Heart left ventricle (tissue), 16 donors: ENCODE measurements at regions not wholly inside any gene's neighbourhood (a gene's known extent, or its start where the extent isn't known, plus 50 kb on each side); places are given as distances from the start of the nearest gene placed in this dataset.

ENCODE experiments used
- ATAC-seq, 4 donors: fragments of 200-7000 bp; cut with Tn5 transposase; one replicate each; pipeline ENCODE4 v1.9.1; 2020 to 2022; ENCODE audit warnings: moderate library complexity in 4 of 4, mild to moderate bottlenecking in 3 of 4, moderate number of reproducible peaks in 1 of 4
- DNase-seq, 5 donors: peaks; one replicate each; pipeline ENCODE4 v3.0.0-alpha.2; 2020
- H3K27ac ChIP-seq, 12 donors: fragments of 200-600 bp; sonication (generic) in 4 of 12; one replicate each; pipeline versions ENCODE4 v1.5.0 to v1.8.0; 2016 to 2022; ENCODE audit warnings: mild to moderate bottlenecking in 2 of 12
- H3K27me3 ChIP-seq, 9 donors: fragments of 200-600 bp; sonication (generic) in 2 of 9; one replicate each; pipeline versions ENCODE4 v1.5.1 to v1.8.0; 2016 to 2022; ENCODE audit warnings: mild to moderate bottlenecking in 3 of 9
- H3K36me3 ChIP-seq, 9 donors: fragments of 200-600 bp; sonication (generic) in 2 of 9; one replicate each; pipeline versions ENCODE4 v1.5.0 to v1.8.0; 2018 to 2022; ENCODE audit warnings: mild to moderate bottlenecking in 2 of 9
- H3K4me1 ChIP-seq, 12 donors: fragments of 200-600 bp; sonication (generic) in 4 of 12; one replicate each; pipeline versions ENCODE4 v1.5.0 to v1.8.0; 2016 to 2022; ENCODE audit warnings: mild to moderate bottlenecking in 3 of 12
- H3K4me3 ChIP-seq, 12 donors: fragments of 200-600 bp; sonication (generic) in 4 of 12; one replicate each; pipeline versions ENCODE4 v1.5.0 to v1.8.0; 2017 to 2022; ENCODE audit warnings: mild to moderate bottlenecking in 9 of 12, moderate library complexity in 4 of 12
- H3K9me3 ChIP-seq, 12 donors: fragments of 200-600 bp; sonication (generic) in 4 of 12; one replicate each; pipeline versions ENCODE4 v1.5.0 to v1.8.0; 2016 to 2022; ENCODE audit warnings: mild to moderate bottlenecking in 1 of 12
- CTCF ChIP-seq, 12 donors: fragments of 200-600 bp; sonication (generic) in 4 of 12; IDR thresholded peaks; one replicate each; pipeline versions ENCODE4 v1.5.0 to v1.8.0; 2018 to 2022; ENCODE audit warnings: antibody characterized with exemption in 12 of 12, mild to moderate bottlenecking in 5 of 12
- POLR2A ChIP-seq, 2 donors: fragments of 450-650 bp; IDR thresholded peaks; one replicate each; pipeline ENCODE4 v1.6.1; 2017; ENCODE audit warnings: antibody characterized with exemption in 2 of 2, mild to moderate bottlenecking in 2 of 2, moderate library complexity in 2 of 2
- WGBS, 4 donors: extraction: QIAGEN DNeasy Blood & Tissue Kit in 2 of 4; methylation state at CpG; one replicate each; pipeline versions ENCODE4 v1.1.5 to v1.1.7; 2013 to 2018; 5-methylcytosine and 5-hydroxymethylcytosine counted together
- intact Hi-C, 10 donors: fragments of 100-400 bp; cut with DNase I; formaldehyde crosslinking; loops; one replicate each; pipeline versions ENCODE4 v1.11.1 to v1.14.2; 2022
- donor health status: ischemic (EF 13 %, LVEDD 7.1; RV severe dilation, severe dysfunction).
- donor health status: healthy with polysubstance abuse.
- donor health status: DM: no; HTN: yes; CAD: no.
- donor health status: DM: no; HTN: no; CAD: no.
- donor health status: ischemic (EF 25% LVEDD 6.9; RV normal size, moderate dysfunction).
- donor health status: ischemic (EF 25% LVEDD 5.7; RV mildly dilated, moderate dysfunction).
- donor health status: healthy.
- donor health status: DM: yes; HTN: yes; CAD: no.
- donor health status: ischemic (EF 35%, LVEDD 5.7; RV mildly dilated, moderate dysfunction).
- donor health status: nonischemic (EF 11% LVEDD 7.7; RV severe dilation, severe dysfunction).
- donor health status: DM: yes; HTN: yes; CAD: no.
- donor health status: PGD.
- donor health status: ischemic (EF 29% LVEDD 5.4; RV normal size, mild dysfunction).
- donor health status: nonischemic (EF 23%, LVEDD 6.1; RV moderate dilation, normal function).

- 77 to 83% (median 80%) methylated on average over 9 to 17 of the region's 17 CpGs for WGBS, 4 donors
- no peak for ATAC-seq
- H3K4me1 ChIP-seq: peaks cover 0 to 7% (median 0%) of the 10 kb centered on the region in 12 donors
- H3K27me3 ChIP-seq: peaks cover 0 to 5% (median 0%) of the 10 kb centered on the region in 9 donors
- peak in 1 of 5 donors; percentile 18 for DNase-seq
- TF ChIP-seq POLR2A (IDR thresholded peaks at IDR 0.05): no peak
- no peak for TF ChIP-seq CTCF (IDR thresholded peaks at IDR 0.05)
- peaks cover 0 to 8% (median 0%) of the 10 kb centered on the region in 12 donors for H3K9me3 ChIP-seq
- intact Hi-C loops: no loop called here
- H3K27ac ChIP-seq: no peak overlapping the region
- H3K36me3 ChIP-seq: no peaks in the 10 kb centered on the region
- no peak overlapping the region for H3K4me3 ChIP-seq
Measured at GRCh38 chr11:70544067-70544773, 145.9 kb downstream of the CTTN start.

DNA sequence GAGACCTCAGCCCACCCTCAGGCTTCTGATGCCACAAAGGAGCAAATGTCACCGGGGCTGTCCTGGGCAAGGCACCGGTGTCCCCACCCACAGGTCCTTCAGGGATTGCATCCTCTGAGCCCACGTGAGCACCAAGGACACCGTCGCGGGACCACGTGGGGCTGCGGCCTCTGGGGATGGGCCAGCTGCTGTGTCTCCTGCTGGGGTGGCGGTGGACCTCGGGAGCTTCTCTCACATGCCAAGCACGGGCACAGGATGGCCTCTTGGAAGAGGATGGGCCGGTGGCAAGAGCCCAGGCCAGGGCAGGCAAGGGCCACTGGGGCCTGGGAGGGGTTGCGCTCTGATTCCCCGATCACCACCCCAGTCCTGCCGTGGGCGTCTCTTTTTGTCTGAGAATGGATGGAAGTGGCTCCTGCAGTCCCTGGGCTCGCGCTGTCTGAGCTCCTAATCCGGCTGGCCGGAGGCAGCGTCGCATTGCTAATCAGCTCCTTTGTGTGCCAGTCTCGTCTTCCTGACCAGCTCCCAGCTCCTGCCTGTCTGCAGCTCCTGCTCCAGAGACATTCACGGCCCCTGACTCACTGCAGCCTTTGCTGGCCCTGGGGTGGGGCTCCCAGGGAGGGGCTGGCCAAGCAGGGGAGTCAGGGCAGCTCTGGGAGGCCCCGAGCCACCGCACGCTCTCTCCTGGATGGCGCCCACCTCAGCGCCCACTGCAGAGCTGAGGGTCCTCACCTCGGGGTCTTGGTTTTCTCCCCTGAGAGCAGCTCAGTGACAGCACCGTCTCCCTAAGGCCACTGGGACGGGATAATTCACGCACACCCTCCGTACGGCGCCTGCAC is 146.7 kb downstream of the CTTN start:
- Histone ChIP-seq H3K4me1 (peaks cover 0 to 7% (median 0%) of the 10 kb centered on the region in 12 donors), H3K27ac (no peak overlapping the region), H3K4me3 (no peak overlapping the region), H3K27me3 (peaks cover 0 to 5% (median 0%) of the 10 kb centered on the region in 9 donors), H3K36me3 (no peaks in the 10 kb centered on the region), H3K9me3 (peaks cover 0 to 8% (median 0%) of the 10 kb centered on the region in 12 donors)
- TF ChIP-seq POLR2A (IDR thresholded peaks at IDR 0.05) (no peak), CTCF (IDR thresholded peaks at IDR 0.05) (no peak)
- DNase-seq (peak in 1 of 5 donors; percentile 33), ATAC-seq (no peak)
- intact Hi-C loops: no loop called here
- 71 to 90% (median 77%) methylated on average over 2 to 36 of the region's 36 CpGs for WGBS, 4 donors

DNA sequence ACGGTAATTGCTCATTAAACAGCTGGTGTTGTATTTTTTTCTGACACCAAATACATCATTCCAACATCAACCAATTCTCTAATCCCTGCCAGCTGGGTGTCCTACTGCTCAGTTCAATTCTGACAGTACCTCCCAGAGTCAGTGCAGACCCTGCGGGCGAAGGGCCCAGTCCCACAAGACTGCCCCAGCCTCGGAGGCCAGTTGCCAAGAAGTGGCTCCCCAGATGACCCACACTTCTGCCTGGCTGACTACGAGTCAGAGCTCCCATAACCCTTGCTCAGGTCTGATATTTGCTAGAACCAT is 147.2 kb downstream of the CTTN start:
- no peak overlapping the region for H3K27ac ChIP-seq
- H3K4me1 ChIP-seq: peaks cover 0 to 7% (median 0%) of the 10 kb centered on the region in 12 donors
- WGBS, 4 donors: 82 to 84% (median 83%) methylated on average over 5 of the region's 5 CpGs
- ATAC-seq (no peak), DNase-seq (peak in 1 of 5 donors; percentile 26)
- H3K9me3 ChIP-seq: peaks cover 0 to 8% (median 0%) of the 10 kb centered on the region in 12 donors
- TF ChIP-seq POLR2A (IDR thresholded peaks at IDR 0.05) (no peak), CTCF (IDR thresholded peaks at IDR 0.05) (no peak)
- intact Hi-C loops: no loop called here
- H3K27me3 ChIP-seq: peaks cover 0 to 5% (median 0%) of the 10 kb centered on the region in 9 donors
- no peaks in the 10 kb centered on the region for H3K36me3 ChIP-seq
- no peak overlapping the region for H3K4me3 ChIP-seq
